ENCODE measurements at regions not wholly inside any gene's neighbourhood (a gene's known extent, or its start where the extent isn't known, plus 50 kb on each side); places are given as distances from the start of the nearest gene placed in this dataset.

DNA sequence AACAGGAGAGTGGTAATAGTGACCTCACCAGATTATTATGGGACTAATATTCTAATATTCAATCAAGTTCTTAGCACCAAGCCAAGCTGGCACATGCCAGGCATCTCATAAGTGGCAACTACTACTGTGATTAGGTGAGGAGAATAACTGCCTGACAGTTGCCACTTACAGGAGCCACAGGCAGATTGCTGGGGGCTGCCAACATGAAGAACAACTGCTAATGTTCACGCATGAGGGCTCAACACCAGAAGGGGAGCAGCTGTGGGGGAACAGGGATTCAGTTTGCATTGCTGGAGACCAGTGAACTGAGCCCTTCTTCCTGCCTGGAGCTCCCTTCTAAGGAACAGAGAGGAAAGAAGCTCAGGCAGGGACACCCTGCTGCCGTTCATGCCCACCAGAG, 504.5 kb downstream of the FOXO1 start:
- H3K27ac ChIP-seq (ENCODE audit: control insufficient read depth, insufficient read depth, low read length) = no peak overlapping the region
- no peaks in the 10 kb centered on the region for H3K9me1 ChIP-seq (ENCODE audit: control insufficient read depth, extremely low read depth, insufficient read depth, low read length)
- H3K36me3 ChIP-seq (ENCODE audit: control insufficient read depth in 2 of 2, extremely low read depth in 1 of 2, insufficient read depth in 2 of 2, low read length in 2 of 2) = no peaks in the 10 kb centered on the region
- H3K4me2 ChIP-seq (ENCODE audit: control insufficient read depth, extremely low read depth, insufficient read depth, low read depth, low read length) = no peak overlapping the region
- TF ChIP-seq, protein P1, sequence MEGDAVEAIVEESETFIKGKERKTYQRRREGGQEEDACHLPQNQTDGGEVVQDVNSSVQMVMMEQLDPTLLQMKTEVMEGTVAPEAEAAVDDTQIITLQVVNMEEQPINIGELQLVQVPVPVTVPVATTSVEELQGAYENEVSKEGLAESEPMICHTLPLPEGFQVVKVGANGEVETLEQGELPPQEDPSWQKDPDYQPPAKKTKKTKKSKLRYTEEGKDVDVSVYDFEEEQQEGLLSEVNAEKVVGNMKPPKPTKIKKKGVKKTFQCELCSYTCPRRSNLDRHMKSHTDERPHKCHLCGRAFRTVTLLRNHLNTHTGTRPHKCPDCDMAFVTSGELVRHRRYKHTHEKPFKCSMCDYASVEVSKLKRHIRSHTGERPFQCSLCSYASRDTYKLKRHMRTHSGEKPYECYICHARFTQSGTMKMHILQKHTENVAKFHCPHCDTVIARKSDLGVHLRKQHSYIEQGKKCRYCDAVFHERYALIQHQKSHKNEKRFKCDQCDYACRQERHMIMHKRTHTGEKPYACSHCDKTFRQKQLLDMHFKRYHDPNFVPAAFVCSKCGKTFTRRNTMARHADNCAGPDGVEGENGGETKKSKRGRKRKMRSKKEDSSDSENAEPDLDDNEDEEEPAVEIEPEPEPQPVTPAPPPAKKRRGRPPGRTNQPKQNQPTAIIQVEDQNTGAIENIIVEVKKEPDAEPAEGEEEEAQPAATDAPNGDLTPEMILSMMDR (optimal IDR thresholded peaks at IDR 0.05 in 1 of 3, IDR thresholded peaks at IDR 0.05 in 1 of 3, conservative IDR thresholded peaks at IDR 0.05 in 1 of 3; ENCODE audit: extremely low read depth in 1 of 3, insufficient read depth in 2 of 3, low read length in 3 of 3) = no peak
- no peak for TF ChIP-seq EZH2 (IDR thresholded peaks at IDR 0.05; ENCODE audit: low read length)
- dilution Hi-C loops (cut with MboI; ENCODE audit: extremely low pct_ligation_motif_present, low sequenced_read_pairs) = no loop called here
- H3K9ac ChIP-seq (ENCODE audit: control insufficient read depth, extremely low read depth, insufficient read depth, low read length) = no peak overlapping the region
- no peak overlapping the region for H2AFZ ChIP-seq (ENCODE audit: control insufficient read depth, low read length)
- H3K4me1 ChIP-seq (ENCODE audit: control insufficient read depth, extremely low read depth, insufficient read depth, low read length) = peaks cover 15% of the 10 kb centered on the region
- H4K20me1 ChIP-seq (ENCODE audit: control insufficient read depth, extremely low read depth, insufficient read depth, low read length) = no peaks in the 10 kb centered on the region
- no peak overlapping the region for H3K4me3 ChIP-seq (ENCODE audit: control insufficient read depth in 2 of 3, extremely low read depth in 1 of 3, insufficient read depth in 2 of 3, low read depth in 1 of 3, low read length in 3 of 3)
- FAIRE-seq = no peak
- H3K27me3 ChIP-seq (ENCODE audit: control insufficient read depth, extremely low read depth, insufficient read depth, low read length) = no peaks in the 10 kb centered on the region
- DNase-seq (ENCODE audit: low read depth, low spot score) = no peak
- H3K9me3 ChIP-seq (ENCODE audit: control insufficient read depth, low read depth, low read length) = no peaks in the 10 kb centered on the region
- no peaks in the 10 kb centered on the region for H3K79me2 ChIP-seq (ENCODE audit: control insufficient read depth, insufficient read depth, low read length)

DNA sequence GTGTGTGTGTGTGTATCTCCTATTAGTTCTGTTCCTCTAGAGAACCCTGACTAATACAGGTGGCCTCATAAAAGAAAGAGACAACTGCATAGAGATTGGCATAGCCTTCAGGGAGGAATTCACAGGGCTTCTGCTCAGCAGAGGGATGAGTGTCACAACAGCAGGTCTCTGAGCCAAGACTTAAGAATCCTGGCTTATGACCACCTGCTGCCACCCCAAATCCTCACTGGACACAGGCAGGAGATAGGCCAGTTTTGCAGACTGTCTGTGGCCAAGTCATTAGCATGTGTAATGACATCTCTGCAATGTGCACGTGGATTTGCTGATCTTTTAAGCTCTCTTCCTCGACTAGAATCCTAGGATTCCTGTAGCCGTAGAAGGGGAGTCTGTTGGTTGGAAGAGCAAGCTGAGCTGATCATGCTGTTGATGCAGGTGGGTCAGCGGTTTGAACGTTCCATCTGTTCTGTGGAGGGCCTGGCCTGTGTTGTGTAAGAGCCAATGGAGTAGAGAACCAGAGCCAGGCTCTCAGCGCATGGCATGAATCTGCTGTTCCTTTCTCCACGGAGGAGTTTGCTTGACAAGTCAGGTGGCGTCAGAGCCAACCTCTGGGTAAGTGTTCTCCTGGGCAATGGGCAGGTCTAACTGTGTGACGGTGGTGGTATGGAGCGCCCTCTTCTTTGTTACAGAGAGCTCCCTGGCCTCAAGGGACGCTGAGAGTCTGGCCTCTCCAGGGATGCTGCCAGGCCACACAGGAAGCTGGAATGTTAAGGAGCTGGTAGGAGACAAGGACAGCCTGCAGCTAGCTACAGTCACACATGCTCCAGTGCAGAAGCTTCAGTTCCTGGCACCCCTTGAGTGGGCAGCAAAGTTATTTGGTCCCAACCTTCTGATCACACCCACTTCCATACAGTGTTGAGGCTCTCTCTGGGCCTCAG, 503.1 kb downstream of the FOXO1 start:
- DNase-seq (ENCODE audit: low read depth, low spot score) = no peak
- H3K4me1 ChIP-seq (ENCODE audit: control insufficient read depth, extremely low read depth, insufficient read depth, low read length) = peaks cover 13% of the 10 kb centered on the region
- no peaks in the 10 kb centered on the region for H3K36me3 ChIP-seq (ENCODE audit: control insufficient read depth in 2 of 2, extremely low read depth in 1 of 2, insufficient read depth in 2 of 2, low read length in 2 of 2)
- H3K27me3 ChIP-seq (ENCODE audit: control insufficient read depth, extremely low read depth, insufficient read depth, low read length) = no peaks in the 10 kb centered on the region
- no peaks in the 10 kb centered on the region for H3K9me1 ChIP-seq (ENCODE audit: control insufficient read depth, extremely low read depth, insufficient read depth, low read length)
- H3K79me2 ChIP-seq (ENCODE audit: control insufficient read depth, insufficient read depth, low read length) = no peaks in the 10 kb centered on the region
- H4K20me1 ChIP-seq (ENCODE audit: control insufficient read depth, extremely low read depth, insufficient read depth, low read length) = no peaks in the 10 kb centered on the region
- no peak overlapping the region for H3K9ac ChIP-seq (ENCODE audit: control insufficient read depth, extremely low read depth, insufficient read depth, low read length)
- H3K4me2 ChIP-seq (ENCODE audit: control insufficient read depth, extremely low read depth, insufficient read depth, low read depth, low read length) = no peak overlapping the region
- no peak for FAIRE-seq
- H2AFZ ChIP-seq (ENCODE audit: control insufficient read depth, low read length) = no peak overlapping the region
- H3K27ac ChIP-seq (ENCODE audit: control insufficient read depth, insufficient read depth, low read length) = no peak overlapping the region
- H3K4me3 ChIP-seq (ENCODE audit: control insufficient read depth in 2 of 3, extremely low read depth in 1 of 3, insufficient read depth in 2 of 3, low read depth in 1 of 3, low read length in 3 of 3) = no peak overlapping the region
- no peaks in the 10 kb centered on the region for H3K9me3 ChIP-seq (ENCODE audit: control insufficient read depth, low read depth, low read length)
- dilution Hi-C loops (cut with MboI; ENCODE audit: extremely low pct_ligation_motif_present, low sequenced_read_pairs) = no loop called here
- no peak for TF ChIP-seq EZH2 (IDR thresholded peaks at IDR 0.05; ENCODE audit: low read length)
- TF ChIP-seq, protein P1 (optimal IDR thresholded peaks at IDR 0.05 in 1 of 3, IDR thresholded peaks at IDR 0.05 in 1 of 3, conservative IDR thresholded peaks at IDR 0.05 in 1 of 3; ENCODE audit: extremely low read depth in 1 of 3, insufficient read depth in 2 of 3, low read length in 3 of 3) = no peak

Measured in keratinocyte (primary cell).